OCI-LY1 (cell line): ENCODE measurements at regions not wholly inside any gene's neighbourhood (a gene's known extent, or its start where the extent isn't known, plus 50 kb on each side); places are given as distances from the start of the nearest gene placed in this dataset.

Experiments
- H2AFZ ChIP-seq: fragments of 200-600 bp; sonication (generic), shearing (Covaris generic); 2 replicates; pipeline ENCODE4 v1.6.0; 2014; ENCODE audit warnings: antibody characterized with exemption, mild to moderate bottlenecking, low read length
- H3F3A ChIP-seq: fragments of 200-600 bp; sonication (generic), shearing (Covaris generic); 2 replicates; pipeline ENCODE4 v1.6.0; 2014; ENCODE audit warnings: mild to moderate bottlenecking, antibody characterized with exemption, low read length, moderate library complexity; ENCODE audit not compliant: insufficient read depth
- H3K27ac ChIP-seq: fragments of 200-600 bp; sonication (generic); 2 replicates; pipeline ENCODE4 v1.5.1; 2014; ENCODE audit warnings: low read length, mixed run types, mild to moderate bottlenecking, low read depth; ENCODE audit not compliant: poor library complexity, severe bottlenecking
- H3K27me3 ChIP-seq: fragments of 200-600 bp; sonication (generic); 2 replicates; pipeline ENCODE4 v1.6.0; 2014; ENCODE audit warnings: antibody characterized with exemption, mild to moderate bottlenecking, low read length, moderate library complexity; ENCODE audit not compliant: insufficient read depth
- H3K36me3 ChIP-seq: fragments of 200-600 bp; sonication (generic); 2 replicates; pipeline ENCODE4 v1.6.1; 2014; ENCODE audit warnings: mild to moderate bottlenecking, antibody characterized with exemption, low read length, moderate library complexity, mixed read lengths; ENCODE audit not compliant: insufficient read depth
- H3K4me1 ChIP-seq: fragments of 200-600 bp; sonication (generic); 2 replicates; pipeline ENCODE4 v1.5.1; 2014; ENCODE audit warnings: mild to moderate bottlenecking, low read length, moderate library complexity; ENCODE audit not compliant: insufficient read depth, severe bottlenecking
- H3K4me2 ChIP-seq: fragments of 200-600 bp; sonication (generic), shearing (Covaris generic); 2 replicates; pipeline ENCODE4 v1.6.1; 2014; ENCODE audit warnings: low read length
- H3K4me3 ChIP-seq: fragments of 200-600 bp; sonication (generic); 2 replicates; pipeline ENCODE4 v1.5.1; 2014; ENCODE audit warnings: low read length, low read depth, mild to moderate bottlenecking, mixed read lengths; ENCODE audit not compliant: poor library complexity, severe bottlenecking
- H3K79me2 ChIP-seq: fragments of 200-600 bp; shearing (Covaris generic); 2 replicates; pipeline ENCODE4 v1.6.1; 2016; ENCODE audit warnings: mixed run types, low read length, mixed read lengths; ENCODE audit not compliant: insufficient read depth
- H3K9ac ChIP-seq: fragments of 200-600 bp; sonication (generic), shearing (Covaris generic); 2 replicates; pipeline ENCODE4 v1.6.1; 2014; ENCODE audit warnings: mild to moderate bottlenecking, low read length, mixed read lengths
- H3K9me2 ChIP-seq: fragments of 200-600 bp; sonication (generic), shearing (Covaris generic); 2 replicates; pipeline ENCODE4 v1.6.1; 2014; ENCODE audit warnings: low read depth, mild to moderate bottlenecking, low read length, mixed read lengths
- H3K9me3 ChIP-seq: fragments of 200-600 bp; shearing (Covaris generic); 2 replicates; pipeline ENCODE4 v1.6.1; 2014; ENCODE audit warnings: low read length, mixed read lengths
- H4K20me1 ChIP-seq: fragments of 200-600 bp; sonication (generic), shearing (Covaris generic); 2 replicates; pipeline ENCODE4 v1.6.0; 2016; ENCODE audit warnings: mild to moderate bottlenecking, low read length; ENCODE audit not compliant: insufficient read depth
- CTCF ChIP-seq: fragments of 200-600 bp; sonication (generic), shearing (Covaris generic); IDR thresholded peaks from 2 replicates; pipeline ENCODE4 v1.5.1; 2017; ENCODE audit warnings: mild to moderate bottlenecking, antibody characterized with exemption, low read length, moderate library complexity, mixed read lengths
- EZH2 ChIP-seq: fragments of 200-600 bp; sonication (generic), shearing (Covaris generic); IDR thresholded peaks from 2 replicates; pipeline ENCODE4 v1.8.0; 2017; ENCODE audit warnings: borderline replicate concordance, mixed run types, mild to moderate bottlenecking, antibody characterized with exemption, low read length, moderate library complexity, mixed read lengths

- Histone ChIP-seq H3K27ac (no peak overlapping the region), H3K9me2 (no peaks in the 10 kb centered on the region), H3K79me2 (no peaks in the 10 kb centered on the region), H3K4me3 (no peak overlapping the region), H3K27me3 (0 out of 2 replicates have a peak, but pooled peaks cover 3% of the 10 kb centered on the region), H3K9me3 (no peaks in the 10 kb centered on the region), H4K20me1 (no peaks in the 10 kb centered on the region), H3K4me1 (no peaks in the 10 kb centered on the region), H3F3A (no peaks in the 10 kb centered on the region), H2AFZ (no peak overlapping the region), H3K9ac (no peak overlapping the region), H3K4me2 (no peak overlapping the region), H3K36me3 (no peaks in the 10 kb centered on the region)
- TF ChIP-seq CTCF (no peak), EZH2 (no peak)
These were observed 95.3 kb downstream of the NAV1 start for GRCh38 chr1:201634261-201634660.

- Histone ChIP-seq H3F3A (no peaks in the 10 kb centered on the region), H3K36me3 (no peaks in the 10 kb centered on the region), H3K4me2 (no peak overlapping the region), H4K20me1 (no peaks in the 10 kb centered on the region), H3K4me3 (no peak overlapping the region), H2AFZ (no peak overlapping the region), H3K9me3 (no peaks in the 10 kb centered on the region), H3K9me2 (no peaks in the 10 kb centered on the region), H3K27me3 (0 out of 2 replicates have a peak, but pooled peaks cover 3% of the 10 kb centered on the region), H3K79me2 (no peaks in the 10 kb centered on the region), H3K27ac (no peak overlapping the region), H3K9ac (no peak overlapping the region), H3K4me1 (no peaks in the 10 kb centered on the region)
- TF ChIP-seq EZH2 (no peak), CTCF (no peak)
These were observed 97.2 kb downstream of the NAV1 start for GRCh38 chr1:201636097-201636496.

- no peaks in the 10 kb centered on the region for H3K9me2 ChIP-seq
- H3K4me3 ChIP-seq, result no peak overlapping the region
- no peak overlapping the region for H3K27ac ChIP-seq
- no peak overlapping the region for H3K4me2 ChIP-seq
- H3K9ac ChIP-seq, result no peak overlapping the region
- H3K36me3 ChIP-seq, result no peaks in the 10 kb centered on the region
- no peak for TF ChIP-seq EZH2
- no peak for TF ChIP-seq CTCF
- no peaks in the 10 kb centered on the region for H3K9me3 ChIP-seq
- no peaks in the 10 kb centered on the region for H3F3A ChIP-seq
- H3K79me2 ChIP-seq, result no peaks in the 10 kb centered on the region
- no peaks in the 10 kb centered on the region for H3K4me1 ChIP-seq
- no peak overlapping the region for H2AFZ ChIP-seq
- H3K27me3 ChIP-seq, result 0 out of 2 replicates have a peak, but pooled peaks cover 3% of the 10 kb centered on the region
- no peaks in the 10 kb centered on the region for H4K20me1 ChIP-seq
These were observed 97.6 kb downstream of the NAV1 start for GRCh38 chr1:201636510-201636971.
